ENCODE measurements at regions not wholly inside any gene's neighbourhood (a gene's known extent, or its start where the extent isn't known, plus 50 kb on each side); places are given as distances from the start of the nearest gene placed in this dataset.
"Not testable (repeated sequence)": the region's sequence is repeated elsewhere in the genome, so short reads cannot be mapped to it uniquely, and the experiment has no call there.

DNA sequence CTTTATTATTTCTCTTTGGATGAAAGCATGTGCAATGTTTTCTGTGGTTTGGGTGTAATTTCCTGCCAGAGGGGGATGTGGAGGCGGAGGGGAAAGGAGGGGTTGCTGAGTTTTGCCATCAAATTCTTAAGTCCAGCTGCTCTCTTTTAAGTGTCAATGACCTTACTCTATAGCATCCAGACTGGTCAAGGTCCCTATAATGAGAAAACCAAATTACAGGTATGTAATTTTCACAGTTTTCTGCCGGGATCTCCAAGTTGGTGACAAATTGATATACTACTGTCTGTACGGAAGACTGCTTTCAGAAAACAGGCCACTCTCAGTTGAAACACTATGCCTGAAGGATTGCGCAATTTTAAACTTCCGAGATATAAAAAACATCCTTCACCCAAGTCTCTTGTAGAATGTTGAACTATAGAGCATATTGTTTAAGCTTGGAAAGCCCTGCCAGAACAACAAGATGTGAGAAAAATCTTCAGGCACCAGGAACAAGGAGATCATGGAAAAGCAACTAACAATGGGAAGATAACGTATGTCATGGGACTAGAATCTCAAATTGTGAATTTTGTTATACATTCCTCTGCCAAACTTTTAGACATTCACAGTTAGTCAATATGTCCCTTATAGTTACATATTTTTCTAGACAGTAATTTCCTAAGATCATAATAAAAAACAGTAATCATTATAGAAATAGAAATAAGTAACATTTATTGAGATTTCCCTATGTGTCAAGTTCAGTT is 300.7 kb upstream of the SATB1 start:
- peak; percentile 39 to 40 for DNase-seq

DNA sequence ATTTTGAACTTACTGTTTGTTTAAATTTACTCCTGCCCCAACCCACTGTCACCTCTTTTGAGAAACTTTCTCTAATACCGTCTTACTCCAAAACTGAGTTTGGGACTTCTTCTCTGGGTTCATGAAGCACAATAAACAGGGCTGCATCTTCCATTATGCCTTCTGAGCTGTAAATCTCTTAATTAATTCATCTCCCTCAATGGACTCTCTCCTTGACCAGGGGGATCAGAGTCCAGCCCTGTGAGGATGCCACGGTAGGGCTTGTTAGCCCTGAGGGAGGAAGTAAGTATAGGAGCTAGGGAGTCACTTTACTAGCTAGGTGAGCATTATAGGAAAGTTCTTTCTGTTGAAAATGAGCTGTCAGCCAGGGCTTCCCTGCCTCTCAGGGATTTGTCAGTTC is 299.3 kb upstream of the SATB1 start:
- DNase-seq = no peak

DNA sequence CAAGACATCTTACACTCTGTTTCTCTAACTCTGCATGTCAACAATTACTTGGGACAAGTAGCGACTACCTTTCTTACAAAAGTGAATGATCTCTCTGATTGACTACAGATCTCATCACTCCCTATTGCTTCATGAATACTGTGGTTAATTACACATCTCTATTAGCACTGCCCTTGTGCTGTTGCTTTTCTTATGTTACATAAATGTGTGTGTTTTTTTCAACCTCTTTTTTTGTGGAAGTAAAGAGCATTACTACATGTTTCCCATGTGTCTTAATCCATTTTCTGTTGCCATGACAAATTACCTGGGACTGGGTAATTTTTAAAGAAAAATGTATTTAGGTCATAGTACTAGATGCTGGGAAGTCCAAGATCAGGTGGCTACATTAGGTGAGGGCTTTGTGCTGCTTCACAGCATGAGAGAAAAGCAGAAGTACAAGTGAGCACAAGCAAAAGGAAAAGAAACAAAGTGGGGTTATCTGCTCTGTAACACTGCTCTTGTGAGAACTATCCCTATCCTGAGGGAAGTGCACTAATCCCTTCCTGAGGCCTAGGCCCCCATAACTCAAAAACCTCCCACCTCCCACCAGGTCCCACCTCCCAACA is 298.2 kb upstream of the SATB1 start:
- DNase-seq = no peak

DNA sequence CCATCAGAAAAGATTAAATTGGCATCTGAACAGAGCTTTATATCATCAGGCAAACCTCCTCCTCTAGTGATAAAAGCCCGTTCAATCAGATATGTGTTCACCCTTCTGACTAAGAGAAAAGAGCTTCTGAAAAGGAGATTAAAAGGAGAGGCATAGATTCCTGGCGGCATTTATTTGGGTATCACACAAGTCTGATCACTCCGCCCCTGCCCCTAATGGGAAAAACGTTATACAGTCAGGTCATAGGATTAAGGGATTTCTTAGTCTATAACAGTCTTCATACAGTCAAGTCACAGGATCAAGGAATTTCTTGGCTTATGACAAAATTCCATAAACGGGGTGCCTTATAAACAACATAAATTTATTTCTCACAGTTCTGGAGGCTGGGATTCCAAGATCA is 295.4 kb upstream of the SATB1 start:
- no peak for DNase-seq

DNA sequence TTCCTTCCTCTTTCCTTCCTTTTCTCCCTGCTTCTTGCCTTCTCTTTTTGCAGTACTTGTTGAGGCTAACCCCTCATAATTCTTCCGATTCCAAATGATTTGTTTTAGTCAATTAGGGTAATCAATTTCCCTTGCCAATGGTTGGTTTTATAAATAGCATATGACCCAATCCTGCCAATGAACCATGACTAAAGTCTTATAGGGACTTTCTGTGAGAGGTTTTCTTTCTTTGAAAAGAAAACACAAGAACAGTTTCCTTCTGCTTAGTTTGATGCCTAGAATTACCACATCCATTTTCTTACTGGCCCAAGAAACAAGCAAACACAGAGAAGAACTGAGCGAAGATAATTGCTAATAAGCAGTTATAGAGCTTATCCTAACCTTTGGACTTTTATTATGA is 292.5 kb upstream of the SATB1 start:
- DNase-seq = no peak

DNA sequence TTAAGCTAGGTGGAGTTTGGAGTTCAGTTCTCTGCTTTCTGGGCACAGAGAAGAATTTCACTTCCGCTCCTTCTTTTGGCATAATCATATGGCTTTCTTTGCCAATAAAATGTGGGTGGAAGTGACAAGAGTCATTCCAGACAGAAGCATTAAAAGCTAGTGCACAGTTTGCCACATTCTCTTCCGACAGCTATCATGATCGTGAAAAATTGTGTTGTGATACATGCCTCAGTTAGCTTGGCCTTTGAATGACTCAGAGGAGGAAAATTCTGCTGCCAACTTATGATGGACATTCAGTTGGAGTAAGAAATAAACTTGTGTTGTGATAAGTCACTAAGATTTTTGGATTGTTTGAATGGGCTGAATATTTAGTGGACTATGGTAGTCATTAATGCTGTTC is 291.7 kb upstream of the SATB1 start:
- DNase-seq = no peak

DNA sequence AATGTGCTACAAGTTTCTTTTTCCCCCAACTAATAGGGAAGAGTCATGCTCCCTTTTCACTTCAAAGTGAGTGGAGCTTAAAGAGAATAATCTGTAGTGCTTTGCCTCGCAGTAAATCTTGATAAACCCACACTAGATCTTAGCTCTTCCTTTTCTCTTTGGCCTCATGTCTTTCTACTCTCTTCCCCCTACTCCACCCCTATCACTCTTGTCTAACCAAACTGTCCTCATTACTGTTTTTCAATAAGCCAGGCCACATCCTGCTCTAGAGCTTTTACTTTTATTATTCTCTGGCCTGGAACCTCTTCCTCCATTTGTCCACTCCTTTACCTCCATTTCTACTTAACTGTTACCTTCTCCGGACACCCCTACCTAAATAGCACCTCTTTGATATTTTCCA is 291.0 kb upstream of the SATB1 start:
- no peak for DNase-seq

DNA sequence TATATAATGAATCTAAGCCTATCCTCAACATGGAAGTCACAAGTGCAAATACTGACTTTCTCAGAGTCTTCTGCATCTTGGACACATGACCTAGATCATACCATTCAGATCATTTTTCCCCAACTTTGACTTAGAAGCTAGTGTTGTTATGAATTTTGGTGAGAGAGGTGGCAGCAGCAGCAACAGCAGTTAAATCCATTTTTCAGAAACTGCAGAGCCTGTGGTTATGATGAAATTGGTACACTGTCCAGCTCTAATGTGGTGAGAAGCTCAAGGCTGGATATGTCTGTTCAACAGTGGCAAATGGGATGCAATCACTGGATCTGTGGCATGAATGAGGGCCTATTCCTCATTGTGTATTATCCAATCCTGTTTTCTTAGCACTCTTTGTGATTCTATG is 290.1 kb upstream of the SATB1 start:
- no peak for DNase-seq

DNA sequence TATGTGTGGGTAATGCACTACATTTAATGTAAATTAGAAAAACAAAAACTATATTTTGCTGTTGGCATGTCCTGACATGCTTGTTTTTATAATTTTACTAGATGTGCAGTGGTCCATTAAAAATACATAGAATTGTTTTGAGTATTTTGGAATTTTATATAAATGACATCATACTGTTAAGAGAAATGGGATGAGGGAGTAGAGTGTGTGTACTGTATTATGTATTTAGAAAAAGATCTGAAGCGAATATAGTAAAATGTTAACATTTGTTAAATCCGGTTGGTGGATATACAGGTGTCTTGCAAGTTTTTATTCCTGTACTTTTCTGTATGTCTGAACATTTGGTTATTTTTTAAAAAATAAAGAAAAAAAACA is 288.4 kb upstream of the SATB1 start:
- no peak for DNase-seq

DNA sequence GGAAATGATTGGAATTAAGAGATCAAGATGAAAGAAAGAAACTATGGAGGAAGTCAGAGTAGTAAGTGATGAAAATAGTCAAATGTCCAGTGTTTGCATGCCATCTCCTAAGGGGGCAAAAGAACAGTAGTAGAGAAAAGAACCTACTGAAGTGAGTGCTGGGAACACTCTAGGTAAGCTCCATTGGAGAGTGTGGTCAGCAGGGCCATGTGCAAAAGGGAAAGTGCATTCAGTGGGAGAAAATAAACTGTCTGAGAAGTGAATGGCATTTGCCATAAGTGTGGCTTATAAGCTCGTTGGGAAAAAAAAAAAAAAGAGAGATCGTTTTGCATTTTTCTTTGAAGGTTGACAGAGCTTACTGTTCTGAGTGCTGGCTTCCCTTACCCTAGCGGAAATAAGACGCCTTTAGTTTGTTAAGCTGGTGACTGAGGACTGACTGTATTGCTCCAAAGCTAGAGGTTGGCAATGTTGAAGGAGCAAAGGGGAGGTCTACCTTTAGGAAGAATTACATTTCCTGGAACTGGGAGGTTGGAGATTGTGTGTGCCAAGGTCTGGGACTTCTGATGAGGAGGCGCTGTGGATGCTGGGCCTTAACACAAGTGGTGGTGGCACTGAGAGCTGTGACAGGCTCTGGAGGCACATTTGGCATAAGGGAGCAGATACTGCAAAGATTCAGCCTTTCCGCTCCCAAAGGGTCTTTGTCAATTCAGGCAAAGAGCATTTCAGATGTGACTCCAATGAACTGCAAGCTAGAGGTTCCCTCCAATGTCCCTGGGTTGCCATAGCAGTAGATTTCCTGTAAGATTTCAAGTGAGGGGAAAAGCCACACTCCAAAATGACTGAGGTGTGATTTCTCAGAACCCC is 287.8 kb upstream of the SATB1 start:
- peak in 1 of 2 donors; percentile 9 for DNase-seq

DNA sequence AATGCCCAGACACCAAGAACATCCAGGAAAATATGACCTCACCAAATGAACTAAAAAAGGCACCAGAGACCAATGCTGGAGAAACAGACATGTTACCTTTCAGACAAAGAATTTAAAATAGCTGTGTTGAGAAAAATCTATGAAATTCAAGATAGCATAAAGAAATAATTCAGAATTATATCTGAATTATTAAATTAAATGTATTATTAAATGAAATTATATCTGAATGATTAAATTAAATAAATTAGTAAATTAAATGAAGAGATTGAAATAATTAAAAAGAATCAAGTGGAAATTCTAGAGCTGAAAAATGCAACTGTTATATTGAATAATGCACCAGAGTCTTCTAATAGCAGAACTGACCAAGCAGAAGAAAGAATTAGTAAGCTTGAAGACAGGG is 279.2 kb upstream of the SATB1 start:
- no peak for DNase-seq

DNA sequence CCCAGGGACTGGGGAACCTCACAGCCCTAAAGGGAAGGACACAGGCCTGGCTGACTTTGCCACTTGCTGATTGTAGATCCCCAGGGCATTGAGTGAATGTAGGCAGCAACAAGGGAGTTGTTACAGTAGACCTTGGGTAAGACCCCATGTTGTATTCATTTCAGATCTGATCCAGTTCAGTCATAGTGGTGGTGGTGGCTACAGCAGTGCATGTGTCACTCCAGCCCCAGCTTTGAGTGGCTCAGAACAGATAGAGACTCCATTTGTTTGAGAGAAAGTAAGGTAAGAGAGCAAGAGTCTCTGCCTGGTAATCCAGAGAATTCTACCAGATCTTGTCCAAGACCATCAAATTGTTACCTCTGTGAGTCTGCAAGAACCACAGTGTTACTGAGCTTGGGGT is 278.7 kb upstream of the SATB1 start:
- no peak for DNase-seq

DNA sequence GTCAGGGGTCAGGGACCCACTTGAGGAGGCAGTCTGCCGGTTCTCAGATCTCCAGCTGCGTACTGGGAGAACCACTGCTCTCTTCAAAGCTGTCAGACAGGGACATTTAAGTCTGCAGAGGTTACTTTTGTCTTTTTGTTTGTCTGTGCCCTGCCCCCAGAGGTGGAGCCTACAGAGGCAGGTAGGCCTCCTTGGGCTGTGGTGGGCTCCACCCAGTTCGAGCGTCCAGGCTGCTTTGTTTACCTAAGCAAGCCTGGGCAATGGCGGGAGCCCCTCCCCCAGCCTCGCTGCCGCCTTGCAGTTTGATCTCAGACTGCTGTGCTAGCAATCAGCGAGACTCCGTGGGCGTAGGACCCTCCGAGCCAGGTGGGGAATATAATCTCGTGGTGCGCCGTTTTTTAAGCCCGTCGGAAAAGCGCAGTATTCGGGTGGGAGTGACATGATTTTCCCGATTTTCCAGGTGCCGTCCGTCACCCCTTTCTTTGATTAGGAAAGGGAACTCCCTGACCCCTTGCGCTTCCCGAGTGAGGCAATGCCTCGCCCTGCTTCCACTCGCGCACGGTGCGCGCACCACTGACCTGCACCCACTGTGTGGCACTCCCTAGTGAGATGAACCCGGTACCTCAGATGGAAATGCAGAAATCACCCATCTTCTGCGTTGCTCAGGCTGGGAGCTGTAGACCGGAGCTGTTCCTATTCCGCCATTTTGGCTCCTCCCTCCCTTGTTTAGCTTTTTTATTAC is 268.6 kb upstream of the SATB1 start:
- not testable (repeated sequence) for DNase-seq

DNA sequence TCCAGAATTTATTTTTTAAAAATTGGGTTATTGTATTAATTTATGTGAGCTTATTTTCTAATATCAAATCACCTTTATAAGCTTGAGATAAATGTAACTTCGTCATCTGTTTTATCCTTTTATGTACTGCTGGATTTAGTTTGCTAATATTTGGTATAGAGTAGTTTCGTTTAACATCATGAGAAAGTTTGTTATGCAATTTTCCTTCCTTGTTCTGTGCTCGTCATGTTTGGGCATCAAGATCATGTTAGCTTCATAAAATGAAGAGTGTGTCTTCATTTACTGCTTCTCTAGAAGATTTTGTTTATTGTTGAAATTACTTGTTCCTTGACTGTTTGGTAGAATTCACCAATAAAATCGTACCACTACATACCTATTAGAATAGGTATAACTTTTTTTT is 262.1 kb upstream of the SATB1 start:
- DNase-seq = no peak

DNA sequence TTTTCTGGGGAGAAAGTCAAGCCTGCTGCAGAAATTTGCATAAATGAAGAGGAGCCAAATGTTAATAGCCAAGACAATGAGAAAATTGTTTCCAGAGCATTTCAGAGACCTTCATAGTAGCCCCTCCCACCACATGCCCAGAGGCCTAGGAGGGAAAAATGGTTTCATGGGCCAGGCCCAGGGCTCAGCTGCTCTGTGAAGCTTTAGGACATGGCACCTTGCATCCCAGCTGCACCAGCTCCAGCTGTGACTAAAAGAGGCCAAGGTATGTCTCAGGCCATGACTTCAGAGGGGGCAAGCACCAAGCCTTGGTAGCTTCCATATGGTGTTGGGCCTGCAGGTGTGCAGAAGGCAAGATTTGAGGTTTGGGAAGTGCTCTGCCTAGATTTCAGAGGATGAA is 258.8 kb upstream of the SATB1 start:
- no peak for DNase-seq

DNA sequence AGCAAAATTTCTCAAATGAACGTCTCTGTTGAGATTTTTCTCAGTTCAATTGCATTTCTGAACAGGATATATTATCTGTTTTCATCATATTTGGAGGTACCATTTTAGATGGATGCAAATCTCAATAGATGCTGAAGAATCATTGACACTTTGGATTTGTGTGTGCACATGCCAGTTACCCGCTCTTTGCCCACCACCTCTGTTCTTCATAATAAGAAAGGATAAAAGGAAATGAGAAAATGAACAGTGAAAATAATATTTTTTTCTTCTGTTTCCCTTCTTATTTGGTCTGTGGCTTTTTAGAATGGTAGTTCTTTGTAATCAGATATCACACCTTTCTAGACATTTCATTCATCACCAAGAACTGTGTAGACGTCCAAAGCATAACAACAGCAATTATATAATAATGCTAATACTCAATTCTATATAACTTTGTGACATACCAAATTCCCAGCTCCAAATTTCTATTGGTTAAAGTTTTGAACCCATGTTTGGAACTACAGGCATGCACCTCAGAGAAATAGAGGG is 256.7 kb upstream of the SATB1 start:
- no peak for DNase-seq

DNA sequence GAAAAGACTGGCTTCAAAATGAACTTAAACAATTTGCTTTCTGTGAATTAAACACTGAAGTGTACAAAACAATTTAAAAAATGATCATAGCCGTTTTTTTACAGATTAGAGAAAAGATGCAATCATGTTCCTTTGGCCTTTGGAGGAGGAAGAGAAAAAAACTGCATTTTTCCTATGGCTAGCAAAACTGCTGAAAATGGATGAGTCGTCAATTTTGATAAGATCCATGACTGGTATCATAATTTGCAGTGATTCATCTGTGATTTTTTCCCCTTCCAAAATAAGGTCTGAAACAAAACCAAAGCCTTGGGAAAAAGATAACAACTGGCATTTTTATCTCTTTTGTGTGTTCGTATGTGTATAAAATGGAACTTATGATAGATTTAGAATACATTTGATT is 255.6 kb upstream of the SATB1 start:
- DNase-seq = no peak

DNA sequence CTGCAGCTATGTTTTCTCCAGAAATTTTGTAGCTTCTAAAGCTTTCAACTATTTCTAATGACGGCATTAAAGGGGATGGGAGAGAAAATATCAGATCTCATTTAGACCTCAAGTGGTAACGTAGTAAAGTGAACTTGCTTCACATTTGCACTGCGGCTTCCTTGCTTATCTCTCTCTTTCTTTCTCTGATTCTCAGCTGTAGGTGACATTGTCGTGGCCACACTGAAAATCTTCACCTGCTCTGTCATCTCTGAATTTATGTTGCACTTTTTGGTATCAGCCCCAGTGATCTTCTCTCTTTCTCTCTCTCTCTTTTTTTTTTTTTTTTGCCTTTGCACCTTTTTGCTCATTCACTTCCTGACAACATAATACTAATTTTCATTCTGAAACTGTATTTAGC is 254.1 kb upstream of the SATB1 start:
- DNase-seq = peak in 1 of 2 donors; percentile 16

DNA sequence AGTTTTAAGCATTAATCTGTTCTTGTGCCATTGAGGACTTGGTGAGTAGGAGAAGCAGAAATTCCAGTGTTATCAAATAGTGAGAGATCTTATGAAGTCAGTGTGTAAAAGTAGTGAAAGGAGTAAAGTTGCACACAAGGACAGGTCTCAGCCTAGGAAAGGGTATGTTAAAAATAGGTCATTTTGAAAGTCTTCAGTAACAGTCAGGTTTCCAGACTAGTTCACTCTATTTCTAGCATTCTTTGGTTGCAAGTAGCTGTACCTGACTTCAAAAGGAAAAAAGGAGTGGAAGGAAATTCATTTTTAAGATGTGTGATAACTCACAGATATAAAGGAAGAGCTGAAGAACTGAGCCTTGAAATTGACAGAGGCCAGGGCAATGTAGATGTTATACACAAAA is 250.1 kb upstream of the SATB1 start:
- no peak for DNase-seq

DNA sequence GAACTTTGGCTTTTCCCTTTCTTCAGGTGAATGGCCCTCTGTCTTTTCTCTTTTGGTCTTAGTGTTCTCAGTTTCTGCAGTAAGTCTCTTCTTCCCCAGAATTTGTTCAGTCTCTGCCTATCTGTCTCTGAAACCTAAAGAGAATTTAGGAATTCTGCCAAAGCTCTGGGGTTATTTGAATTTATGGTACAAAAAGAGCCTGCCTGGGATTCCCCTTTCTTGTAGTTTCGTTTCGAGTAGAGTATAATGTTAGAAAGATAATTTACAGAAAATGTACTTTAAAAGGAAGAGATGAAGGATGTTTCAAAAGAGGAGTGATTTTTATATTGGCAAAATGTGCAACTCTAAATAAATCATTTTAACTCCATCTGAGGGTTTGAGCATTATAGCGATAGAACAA is 247.4 kb upstream of the SATB1 start:
- no peak for DNase-seq

DNA sequence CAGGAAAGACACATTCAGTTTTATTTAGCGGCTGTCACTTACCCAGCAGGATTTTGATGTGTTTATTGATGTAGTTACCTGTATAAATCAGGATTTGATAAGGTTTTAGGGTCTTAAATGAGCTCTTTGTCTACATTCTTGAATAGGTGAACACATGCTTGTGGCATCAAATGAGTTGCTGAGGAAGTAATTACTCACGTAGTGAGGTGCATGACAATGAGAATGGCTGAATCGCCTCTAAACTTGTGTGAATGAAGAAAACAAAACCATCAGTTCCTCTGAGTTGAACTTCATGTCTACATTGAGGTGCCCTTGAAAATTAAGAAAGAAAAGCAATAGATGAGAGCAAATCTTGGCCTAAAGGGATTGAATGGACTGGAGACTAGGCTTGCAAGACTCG is 245.6 kb upstream of the SATB1 start:
- DNase-seq = no peak

DNA sequence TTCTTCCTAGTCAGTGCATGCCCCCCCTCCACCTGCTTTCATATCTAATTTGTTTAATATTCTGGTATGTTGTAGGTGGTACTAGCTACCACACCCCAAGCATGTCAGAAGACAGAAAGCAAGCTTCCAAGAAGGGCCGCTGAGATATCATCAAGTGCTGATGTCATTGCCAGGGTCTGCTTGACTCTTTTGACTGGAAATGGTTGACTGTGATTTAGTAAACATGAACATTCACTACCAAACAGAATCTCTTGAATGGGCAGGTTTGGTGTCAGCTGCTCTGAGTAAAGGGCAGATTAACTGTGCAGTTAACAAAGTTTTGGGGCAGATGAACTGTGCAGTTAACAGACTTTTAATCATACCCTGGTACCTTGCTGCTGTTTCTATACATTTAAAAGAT is 244.2 kb upstream of the SATB1 start:
- DNase-seq = no peak

DNA sequence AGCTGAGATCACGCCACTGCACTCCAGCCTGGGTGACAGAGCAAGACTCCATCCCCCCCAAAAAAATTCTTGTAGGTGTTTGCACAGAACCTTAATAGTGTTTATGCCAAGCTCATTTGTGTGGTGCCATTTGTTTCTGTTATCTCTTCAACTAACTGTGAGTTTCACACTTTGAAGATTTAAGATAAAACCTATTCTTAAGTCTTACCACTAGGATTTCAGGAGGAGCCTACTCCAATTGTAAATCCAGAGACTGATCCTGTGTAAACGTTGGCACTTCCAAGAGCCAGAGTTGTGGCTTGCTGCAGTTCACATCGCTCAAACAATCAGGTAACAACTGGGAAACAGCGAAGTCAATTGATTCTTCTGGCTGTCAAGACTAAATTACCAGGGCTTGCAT is 242.4 kb upstream of the SATB1 start:
- DNase-seq = no peak
